ENCODE measurements at regions not wholly inside any gene's neighbourhood (a gene's known extent, or its start where the extent isn't known, plus 50 kb on each side); places are given as distances from the start of the nearest gene placed in this dataset.

- TF ChIP-seq, protein P1, sequence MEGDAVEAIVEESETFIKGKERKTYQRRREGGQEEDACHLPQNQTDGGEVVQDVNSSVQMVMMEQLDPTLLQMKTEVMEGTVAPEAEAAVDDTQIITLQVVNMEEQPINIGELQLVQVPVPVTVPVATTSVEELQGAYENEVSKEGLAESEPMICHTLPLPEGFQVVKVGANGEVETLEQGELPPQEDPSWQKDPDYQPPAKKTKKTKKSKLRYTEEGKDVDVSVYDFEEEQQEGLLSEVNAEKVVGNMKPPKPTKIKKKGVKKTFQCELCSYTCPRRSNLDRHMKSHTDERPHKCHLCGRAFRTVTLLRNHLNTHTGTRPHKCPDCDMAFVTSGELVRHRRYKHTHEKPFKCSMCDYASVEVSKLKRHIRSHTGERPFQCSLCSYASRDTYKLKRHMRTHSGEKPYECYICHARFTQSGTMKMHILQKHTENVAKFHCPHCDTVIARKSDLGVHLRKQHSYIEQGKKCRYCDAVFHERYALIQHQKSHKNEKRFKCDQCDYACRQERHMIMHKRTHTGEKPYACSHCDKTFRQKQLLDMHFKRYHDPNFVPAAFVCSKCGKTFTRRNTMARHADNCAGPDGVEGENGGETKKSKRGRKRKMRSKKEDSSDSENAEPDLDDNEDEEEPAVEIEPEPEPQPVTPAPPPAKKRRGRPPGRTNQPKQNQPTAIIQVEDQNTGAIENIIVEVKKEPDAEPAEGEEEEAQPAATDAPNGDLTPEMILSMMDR (IDR thresholded peaks at IDR 0.05): no peak
- TF ChIP-seq POLR2A (IDR thresholded peaks at IDR 0.05): no peak
Measured at GRCh38 chr6:157760589-157761330, 62.3 kb upstream of the SNX9 start.

Measured in tibial nerve (tissue), 3 donors.